ENCODE measurements at regions not wholly inside any gene's neighbourhood (a gene's known extent, or its start where the extent isn't known, plus 50 kb on each side); places are given as distances from the start of the nearest gene placed in this dataset.

DNA sequence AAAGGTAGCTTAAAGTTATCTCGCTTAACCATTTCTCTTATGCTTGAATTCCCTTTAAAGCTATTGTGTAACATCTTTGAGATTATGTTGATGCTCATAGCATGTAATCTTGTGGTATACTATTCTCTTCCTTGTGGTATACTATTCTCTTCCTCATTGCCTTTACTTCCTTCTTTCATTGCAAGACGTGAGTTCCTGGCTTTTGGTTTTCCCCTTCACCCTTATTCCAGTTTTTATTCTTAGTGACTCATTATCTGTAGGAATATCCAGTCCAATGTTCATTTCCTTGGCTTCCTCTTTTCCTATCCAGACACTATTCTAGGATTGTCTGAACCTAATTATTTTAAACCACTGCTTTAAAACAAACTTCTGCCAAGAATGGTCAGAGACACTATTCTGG lies 564.0 kb downstream of the CCER1 start:
- no peak for DNase-seq

DNA sequence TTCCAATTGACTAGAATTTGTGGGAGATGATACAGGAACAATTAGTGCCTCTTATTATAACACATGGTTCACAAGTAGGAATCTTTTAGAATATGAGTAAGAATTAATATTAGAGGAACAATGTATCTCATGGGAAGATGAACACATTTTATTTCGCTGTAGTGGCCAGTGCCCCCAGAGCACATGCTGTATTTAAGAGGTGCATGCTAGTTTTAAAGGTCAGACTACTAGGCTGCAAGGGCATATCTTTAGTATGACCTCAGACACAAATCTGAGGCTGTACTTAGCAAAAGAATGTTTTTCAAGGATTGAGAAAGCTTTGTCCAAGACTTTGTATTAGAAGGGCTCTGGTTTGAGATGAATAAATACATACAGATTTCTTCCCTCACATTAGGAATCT lies 586.9 kb downstream of the CCER1 start:
- DNase-seq, result no peak

GRCh38 chr12:90366286-90366685 lies 588.7 kb downstream of the CCER1 start:
- no peak for DNase-seq

- DNase-seq, result no peak
Observed at GRCh38 chr12:90360300-90360699, 594.7 kb downstream of the CCER1 start.

DNA sequence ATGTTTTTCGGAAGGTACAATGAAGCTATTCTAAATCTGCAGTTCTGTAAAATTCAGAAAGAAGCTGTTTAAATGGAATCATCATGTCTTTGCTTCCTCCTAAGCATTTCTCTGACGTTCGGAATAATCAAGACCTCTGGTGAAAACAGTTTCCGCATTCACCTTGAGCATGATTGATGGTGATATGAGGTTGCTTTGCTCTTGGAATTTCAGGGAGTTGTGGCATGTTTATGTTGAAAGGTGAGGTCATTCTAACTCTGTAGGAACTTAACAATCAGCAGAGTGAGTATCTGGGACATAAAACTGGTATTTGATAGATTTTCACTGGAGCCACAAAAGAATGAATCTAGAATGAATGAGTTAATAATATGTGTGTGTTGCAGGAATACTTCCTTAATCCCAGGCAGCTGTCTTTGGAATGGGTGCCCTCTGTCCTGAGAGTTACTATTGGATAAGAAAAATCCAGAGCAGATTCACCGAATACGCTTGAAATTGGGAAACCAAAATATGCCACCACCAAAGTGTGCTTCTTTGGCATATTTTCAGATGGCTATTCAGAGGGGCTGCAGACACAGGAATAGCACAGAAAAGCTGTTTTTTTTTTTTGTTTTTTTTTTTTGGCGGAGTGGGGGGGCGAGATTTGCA lies 599.1 kb downstream of the CCER1 start:
- DNase-seq, result no peak

GRCh38 chr12:90343966-90344365 lies 611.0 kb downstream of the CCER1 start:
- no peak for DNase-seq

- no peak for DNase-seq
Observed at GRCh38 chr12:90342081-90342480, 612.9 kb downstream of the CCER1 start.

- no peak for DNase-seq
Observed at GRCh38 chr12:90339837-90340236, 615.1 kb downstream of the CCER1 start.

- no peak for DNase-seq
Observed at GRCh38 chr12:90338365-90338764, 616.6 kb downstream of the CCER1 start.

- DNase-seq, result no peak
Observed at GRCh38 chr12:90337018-90337417, 618.0 kb downstream of the CCER1 start.

DNA sequence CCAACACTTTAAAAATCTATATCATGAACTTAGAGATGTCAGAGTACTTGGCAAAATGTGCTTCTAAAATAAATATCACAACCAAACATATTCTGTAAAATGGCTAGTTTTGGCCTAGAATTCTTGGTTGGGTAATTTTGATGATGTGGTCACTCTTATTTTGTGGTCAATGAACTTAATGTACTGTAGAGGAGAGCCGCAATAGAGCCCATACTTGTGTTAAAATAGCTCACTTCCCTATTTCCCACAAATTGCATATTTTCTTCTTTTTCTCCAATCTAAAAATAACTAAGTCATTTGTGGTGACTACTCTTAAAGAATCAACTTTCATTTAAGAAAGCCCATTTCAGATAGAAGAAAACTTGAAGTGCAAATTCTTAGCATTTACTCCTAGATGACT lies 619.4 kb downstream of the CCER1 start:
- no peak for DNase-seq

- no peak for DNase-seq
Observed at GRCh38 chr12:90333939-90334338, 621.0 kb downstream of the CCER1 start.

DNA sequence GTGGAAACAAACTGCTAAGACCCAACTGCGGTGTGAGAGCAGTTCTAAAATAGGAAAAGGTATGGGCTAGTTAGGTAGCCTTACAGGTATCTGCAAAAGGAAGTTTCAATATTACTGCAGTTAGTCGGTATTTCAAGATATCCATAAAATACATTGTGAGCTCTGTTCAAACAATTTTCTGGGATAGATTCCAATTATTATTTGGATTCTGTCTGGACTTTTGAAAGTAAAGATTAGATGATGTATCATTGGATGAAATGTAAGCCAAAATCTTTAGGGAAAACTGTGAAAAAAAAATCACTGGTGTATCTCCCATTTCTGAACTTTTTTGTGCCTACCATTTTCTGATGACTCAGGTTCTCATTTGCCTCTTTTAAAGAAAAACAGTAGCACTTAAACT lies 621.6 kb downstream of the CCER1 start:
- DNase-seq, result no peak

DNA sequence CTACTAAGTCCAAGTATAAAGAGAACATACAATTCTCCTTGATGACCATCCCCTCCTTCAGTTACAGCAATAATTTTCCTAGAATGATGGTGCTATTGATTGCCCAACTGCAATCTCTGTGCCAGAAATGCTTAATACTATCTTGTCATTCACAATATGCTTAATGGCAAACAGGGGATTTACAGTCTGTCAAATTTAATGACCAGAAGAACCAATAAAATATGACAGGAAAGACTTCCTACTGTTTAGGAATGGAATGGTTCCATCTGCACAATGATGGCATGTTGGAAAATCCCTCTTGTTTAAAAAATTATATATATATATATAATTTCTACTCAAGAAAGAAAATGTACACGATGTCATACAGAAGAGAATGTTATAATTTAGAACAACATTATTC lies 623.2 kb downstream of the CCER1 start:
- DNase-seq, result no peak

GRCh38 chr12:90331262-90331661 lies 622.6 kb upstream of the ATP2B1 start:
- DNase-seq, result no peak

DNA sequence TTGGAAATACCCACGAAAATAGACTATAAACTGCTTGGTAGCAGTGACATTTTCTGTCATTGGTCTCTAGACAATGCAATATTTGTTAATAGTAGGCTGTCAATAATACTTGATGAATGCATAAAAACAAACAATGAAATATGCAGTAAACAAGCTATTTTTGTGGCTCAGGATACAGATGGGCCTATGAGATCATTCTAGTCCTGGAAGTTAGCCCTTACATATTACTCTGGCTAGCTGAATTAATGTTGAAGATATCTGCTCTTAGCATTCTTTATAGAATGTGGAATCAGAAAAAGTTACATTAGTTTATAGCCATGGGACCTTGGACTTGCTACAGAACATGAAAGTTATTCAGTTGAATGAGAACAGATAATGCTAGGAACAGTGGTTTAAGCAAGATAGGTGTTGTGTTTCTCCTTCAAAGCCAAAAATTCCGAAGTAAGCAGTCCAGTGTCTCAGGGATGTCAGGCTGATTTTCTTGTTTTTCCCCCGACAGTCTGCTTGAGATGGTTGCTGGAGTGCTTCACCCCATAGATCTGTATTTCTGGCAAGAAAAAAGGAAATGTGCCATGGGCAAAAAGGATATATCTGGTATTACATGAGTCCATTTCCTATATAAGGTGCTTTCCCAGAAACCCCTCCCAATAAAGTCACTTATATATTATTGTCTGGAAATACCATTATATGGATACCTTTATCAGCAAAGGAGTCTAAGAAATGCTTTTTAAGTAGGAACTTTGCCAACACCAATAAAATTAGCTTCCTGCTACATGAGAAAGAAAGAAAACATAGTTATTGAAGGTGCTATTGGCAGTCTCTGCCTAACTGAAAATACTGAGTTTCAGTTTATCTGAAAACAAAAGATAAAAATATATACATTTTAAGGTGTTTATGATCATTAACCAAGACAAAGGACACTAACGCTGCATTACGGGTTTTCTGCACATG lies 619.4 kb upstream of the ATP2B1 start:
- no peak for DNase-seq

GRCh38 chr12:90323217-90323616 lies 614.6 kb upstream of the ATP2B1 start:
- DNase-seq, result no peak

GRCh38 chr12:90322006-90322405 lies 613.4 kb upstream of the ATP2B1 start:
- DNase-seq, result no peak

GRCh38 chr12:90321369-90321768 lies 612.7 kb upstream of the ATP2B1 start:
- DNase-seq, result no peak

GRCh38 chr12:90311561-90311960 lies 602.9 kb upstream of the ATP2B1 start:
- DNase-seq, result no peak

DNA sequence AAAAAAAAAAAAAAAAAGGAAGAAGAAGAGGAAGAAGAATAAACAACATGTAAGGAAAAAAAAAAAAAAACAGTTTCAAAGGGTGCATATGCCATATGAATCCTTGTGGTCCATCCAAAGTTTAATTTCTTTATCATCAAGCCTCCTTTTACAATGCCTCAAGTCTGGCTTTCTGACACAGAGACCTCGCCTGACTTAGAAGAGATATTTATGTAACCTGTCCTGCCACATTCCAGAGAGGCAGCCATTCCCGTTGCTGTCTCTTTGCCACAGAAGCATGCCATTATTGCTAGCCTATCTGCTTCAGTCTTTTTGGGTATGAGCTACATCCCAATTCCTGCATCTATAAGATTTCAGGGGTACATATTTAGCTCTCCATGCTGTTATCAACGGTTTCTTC lies 596.7 kb upstream of the ATP2B1 start:
- no peak for DNase-seq

DNA sequence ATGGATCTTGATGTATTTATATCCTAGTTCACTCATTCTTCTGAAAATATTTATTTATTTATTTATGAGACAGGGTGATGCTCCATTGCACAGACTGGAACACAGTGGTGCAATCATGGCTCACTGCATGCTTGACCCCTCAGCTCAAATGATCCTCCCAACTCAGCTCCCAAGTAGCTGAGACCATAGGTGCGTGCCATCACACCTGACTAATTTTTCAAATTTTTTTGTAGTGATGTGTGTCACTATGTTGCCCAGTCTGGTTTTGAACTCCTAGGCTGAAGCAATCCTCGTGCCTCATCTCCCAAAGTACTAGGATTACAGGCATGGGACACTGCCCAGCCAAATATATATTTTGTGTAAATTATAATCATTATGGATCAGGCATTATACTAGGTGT lies 595.6 kb upstream of the ATP2B1 start:
- no peak for DNase-seq

DNA sequence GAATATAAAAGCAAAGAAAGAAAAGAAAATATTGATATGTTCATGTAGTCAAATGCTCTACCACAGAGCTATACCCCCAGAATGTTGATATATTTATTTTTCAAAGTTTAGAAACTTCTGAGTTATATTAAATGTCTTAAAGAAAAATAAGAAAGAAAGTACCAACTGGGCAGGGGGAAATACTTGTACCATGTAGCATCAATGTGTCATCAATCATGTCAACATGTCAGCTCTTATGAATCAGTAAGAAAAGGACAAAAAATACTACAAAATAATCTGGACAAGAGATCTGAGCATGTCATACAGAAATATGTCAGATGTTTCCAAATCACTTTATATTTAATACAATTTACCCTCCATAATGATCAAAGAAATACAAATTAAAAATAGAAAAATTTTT lies 595.1 kb upstream of the ATP2B1 start:
- DNase-seq, result no peak

- no peak for DNase-seq
Observed at GRCh38 chr12:90301561-90302133, 593.0 kb upstream of the ATP2B1 start.

Measured in cerebellar nuclear complex (tissue), 1 donor.